Activated CD4-positive, alpha-beta memory T cell treated with anti-CD3 and anti-CD28 coated beads for 36 hours (primary cell): ENCODE measurements at regions not wholly inside any gene's neighbourhood (a gene's known extent, or its start where the extent isn't known, plus 50 kb on each side); places are given as distances from the start of the nearest gene placed in this dataset.

Source experiments
- CTCF ChIA-PET: fragments of 350-600 bp; sonication (Branson Sonifier 250); formaldehyde crosslinking; loops from one replicate; lab custom pipeline; 2021; ENCODE audit warnings: antibody characterized with exemption, inconsistent platforms; lab: Charles Lee
- POLR2A ChIA-PET: fragments of 350-600 bp; sonication (Branson Sonifier 250); formaldehyde crosslinking; loops from one replicate; lab custom pipeline; 2021; ENCODE audit warnings: antibody characterized with exemption; lab: Charles Lee
- DNase-seq: peaks from one replicate; pipeline ENCODE4 v3.0.0-alpha.2; 2020
- H3K27ac Mint-ChIP-seq: one replicate; pipeline ENCODE4 v1.8.0; 2021; ENCODE audit warnings: mixed read lengths
- H3K27me3 Mint-ChIP-seq: one replicate; pipeline ENCODE4 v1.8.0; 2021; ENCODE audit warnings: mixed read lengths
- H3K36me3 Mint-ChIP-seq: one replicate; pipeline ENCODE4 v1.8.0; 2021; ENCODE audit warnings: mixed read lengths
- H3K4me1 Mint-ChIP-seq: one replicate; pipeline ENCODE4 v1.8.0; 2021; ENCODE audit warnings: low read depth, mixed read lengths
- H3K4me3 Mint-ChIP-seq: one replicate; pipeline ENCODE4 v1.8.0; 2021; ENCODE audit warnings: mild to moderate bottlenecking, mixed read lengths
- H3K9me3 Mint-ChIP-seq: one replicate; pipeline ENCODE4 v1.8.0; 2021; ENCODE audit warnings: mixed read lengths
- intact Hi-C: fragments of 100-400 bp; cut with micrococcal nuclease; formaldehyde crosslinking; loops from one replicate; pipeline ENCODE4 v1.15.1; 2023

DNA sequence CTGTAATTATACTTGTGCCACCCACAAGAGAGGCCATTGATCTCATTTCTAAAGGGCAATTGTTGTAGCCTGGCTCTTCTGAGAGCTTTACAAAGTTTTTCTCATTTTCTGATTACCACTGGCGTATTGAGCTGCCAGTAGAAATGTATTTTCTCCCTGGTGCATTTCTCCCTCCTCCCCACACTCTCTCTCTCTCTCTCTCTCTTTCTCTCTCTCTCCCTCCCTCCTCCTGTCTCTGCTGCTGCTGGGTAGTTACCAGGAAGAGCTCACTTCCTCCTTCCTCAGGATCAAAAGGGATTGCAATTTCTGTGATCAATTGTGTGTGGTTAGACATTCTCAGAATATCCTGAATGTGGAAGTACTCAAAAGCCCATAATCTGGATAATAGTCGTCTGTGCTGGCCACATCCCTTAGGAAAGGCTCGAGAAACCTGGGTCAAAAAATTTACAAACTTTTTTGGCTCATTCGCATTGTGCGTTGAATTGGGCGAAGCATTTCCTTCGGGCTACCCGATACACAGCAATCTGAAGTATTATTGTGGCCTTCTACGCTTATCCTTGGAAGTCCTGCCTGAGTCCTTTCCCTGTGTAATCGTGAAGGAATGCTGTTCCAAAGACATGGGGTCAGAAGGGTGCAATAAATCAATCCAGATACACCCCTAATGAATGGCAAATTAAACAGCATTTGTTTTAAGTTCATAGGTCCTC is 254.8 kb downstream of the MSRB3 start:
- H3K9me3 Mint-ChIP-seq: peaks cover 4% of the 10 kb centered on the region
- no peak overlapping the region for H3K4me3 Mint-ChIP-seq
- intact Hi-C loops: no loop called here
- no peaks in the 10 kb centered on the region for H3K4me1 Mint-ChIP-seq
- POLR2A ChIA-PET: no interaction called here
- H3K27ac Mint-ChIP-seq: no peak overlapping the region
- no peak for DNase-seq
- CTCF ChIA-PET: no interaction called here
- no peaks in the 10 kb centered on the region for H3K27me3 Mint-ChIP-seq
- peaks cover 1% of the 10 kb centered on the region for H3K36me3 Mint-ChIP-seq

DNA sequence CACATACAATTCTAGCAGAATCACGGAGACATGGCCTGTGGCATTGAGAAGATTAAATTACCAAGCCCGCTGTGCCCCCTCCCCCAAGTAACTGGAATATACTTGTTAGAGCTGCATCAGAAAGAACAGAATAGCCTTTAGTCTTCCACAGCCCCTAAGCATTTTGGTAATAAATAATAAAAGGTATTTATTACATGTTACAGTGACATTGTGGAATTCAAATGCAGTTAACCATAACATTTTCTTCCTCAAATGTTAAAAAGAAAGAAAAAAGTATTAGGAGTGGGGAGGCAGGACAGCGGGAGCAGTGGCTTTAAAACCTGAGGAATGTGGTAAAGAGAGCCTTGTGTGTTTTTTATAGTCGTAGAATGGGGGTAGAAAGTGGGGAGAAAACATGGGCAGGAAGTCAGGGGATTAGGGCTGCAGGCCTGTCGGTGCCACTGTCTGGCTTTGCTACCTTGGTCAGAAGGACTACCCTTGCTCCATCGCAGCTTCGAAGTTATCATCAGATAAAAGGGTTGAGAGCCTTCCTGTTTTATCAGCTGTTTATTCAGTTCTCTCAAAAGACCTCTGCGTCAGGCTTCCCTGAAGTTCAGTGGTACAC is 255.9 kb downstream of the MSRB3 start:
- H3K27ac Mint-ChIP-seq: no peak overlapping the region
- no peaks in the 10 kb centered on the region for H3K4me1 Mint-ChIP-seq
- H3K27me3 Mint-ChIP-seq: no peaks in the 10 kb centered on the region
- no peak overlapping the region for H3K4me3 Mint-ChIP-seq
- ChIA-PET POLR2A (no interaction called here), CTCF (no interaction called here)
- H3K9me3 Mint-ChIP-seq: peaks cover 12% of the 10 kb centered on the region
- no peak for DNase-seq
- intact Hi-C loops: no loop called here
- H3K36me3 Mint-ChIP-seq: peaks cover 1% of the 10 kb centered on the region

DNA sequence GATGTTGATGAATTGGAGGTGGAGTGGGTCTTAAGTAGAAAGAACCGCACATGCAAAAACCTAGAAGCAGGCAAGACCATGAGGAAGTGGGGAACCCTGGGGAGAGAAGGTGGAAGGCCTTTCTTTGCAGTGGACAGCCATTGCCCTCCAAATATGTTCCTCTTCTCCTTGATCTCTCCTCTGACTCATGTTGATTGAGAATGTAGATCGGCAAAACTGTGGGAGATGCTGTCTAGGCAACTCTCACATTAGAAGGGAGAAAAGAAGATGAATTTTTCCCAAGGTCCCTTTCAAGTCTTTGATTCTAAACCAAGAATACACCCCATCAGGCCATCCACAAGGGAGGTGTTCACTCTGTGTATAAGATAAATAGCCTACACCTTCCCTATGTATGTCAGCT is 257.5 kb downstream of the MSRB3 start:
- Mint-ChIP-seq H3K9me3 (peaks cover 22% of the 10 kb centered on the region), H3K27me3 (no peaks in the 10 kb centered on the region), H3K4me3 (no peak overlapping the region), H3K27ac (no peak overlapping the region), H3K4me1 (no peaks in the 10 kb centered on the region), H3K36me3 (peaks cover 1% of the 10 kb centered on the region)
- intact Hi-C loops: no loop called here
- DNase-seq: no peak
- POLR2A ChIA-PET: no interaction called here
- CTCF ChIA-PET: no interaction called here

DNA sequence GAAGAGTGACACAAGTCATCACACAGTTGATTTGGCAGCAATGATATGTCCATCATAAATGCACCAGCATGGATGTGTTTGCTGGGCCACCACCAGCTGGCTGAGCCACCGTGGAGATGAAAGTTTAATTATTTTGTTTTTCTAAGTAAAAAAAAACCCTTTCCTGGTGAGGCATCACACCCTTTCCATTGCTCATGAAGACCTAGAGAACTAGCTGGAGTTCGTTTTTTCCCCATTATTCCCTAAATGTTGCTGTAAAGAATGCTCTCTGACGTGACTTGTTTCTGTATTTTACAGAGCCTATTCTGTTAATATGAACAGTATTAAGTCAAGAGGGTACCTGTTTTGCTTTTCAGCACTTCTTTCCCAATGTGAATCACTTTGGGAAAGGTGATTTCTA is 257.9 kb downstream of the MSRB3 start:
- peaks cover 1% of the 10 kb centered on the region for H3K36me3 Mint-ChIP-seq
- no peaks in the 10 kb centered on the region for H3K4me1 Mint-ChIP-seq
- peaks cover 26% of the 10 kb centered on the region for H3K9me3 Mint-ChIP-seq
- no peak overlapping the region for H3K27ac Mint-ChIP-seq
- ChIA-PET POLR2A (no interaction called here), CTCF (no interaction called here)
- intact Hi-C loops: no loop called here
- H3K4me3 Mint-ChIP-seq: no peak overlapping the region
- DNase-seq: no peak
- no peaks in the 10 kb centered on the region for H3K27me3 Mint-ChIP-seq

DNA sequence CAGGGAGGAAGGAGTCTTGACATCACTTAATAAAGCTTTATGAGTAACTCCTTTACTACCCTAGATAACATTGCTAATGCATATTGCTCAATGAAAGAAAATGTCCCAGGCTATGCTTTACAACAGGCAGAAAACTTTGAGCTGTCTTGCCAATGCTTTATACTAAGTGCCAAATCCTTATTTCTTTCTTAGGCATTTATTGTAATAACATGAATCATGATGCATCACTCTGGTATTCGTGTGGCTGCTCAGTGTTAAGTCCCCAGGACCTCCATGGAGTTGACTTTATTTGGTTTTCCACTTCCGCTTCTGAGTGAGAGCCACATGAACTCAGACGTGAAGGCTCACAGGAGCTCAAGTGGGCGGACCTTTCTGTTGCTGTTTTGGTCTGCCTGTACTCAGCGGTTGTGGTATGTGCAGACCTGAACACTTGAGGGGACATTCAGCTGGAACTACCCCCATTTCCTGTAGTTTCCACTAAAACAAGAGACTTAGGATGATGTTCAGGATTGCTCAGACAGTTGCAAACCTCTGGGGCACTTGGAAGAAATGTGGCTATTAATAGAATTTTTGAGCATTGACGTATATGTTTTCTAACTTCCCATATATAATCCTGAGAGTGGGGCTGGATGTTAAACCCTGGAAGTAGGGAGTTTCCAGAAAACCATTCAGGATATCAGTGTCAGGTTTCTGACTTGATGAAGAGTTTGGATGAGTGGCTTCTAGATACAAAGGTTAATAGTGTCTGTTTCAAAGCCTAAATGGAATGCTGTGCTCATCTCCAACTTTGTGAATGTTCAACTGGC is 258.6 kb downstream of the MSRB3 start:
- peaks cover 1% of the 10 kb centered on the region for H3K36me3 Mint-ChIP-seq
- no peaks in the 10 kb centered on the region for H3K27me3 Mint-ChIP-seq
- ChIA-PET CTCF (no interaction called here), POLR2A (no interaction called here)
- no peak overlapping the region for H3K4me3 Mint-ChIP-seq
- DNase-seq: no peak
- H3K9me3 Mint-ChIP-seq: peaks cover 27% of the 10 kb centered on the region
- intact Hi-C loops: no loop called here
- no peaks in the 10 kb centered on the region for H3K4me1 Mint-ChIP-seq
- H3K27ac Mint-ChIP-seq: no peak overlapping the region

DNA sequence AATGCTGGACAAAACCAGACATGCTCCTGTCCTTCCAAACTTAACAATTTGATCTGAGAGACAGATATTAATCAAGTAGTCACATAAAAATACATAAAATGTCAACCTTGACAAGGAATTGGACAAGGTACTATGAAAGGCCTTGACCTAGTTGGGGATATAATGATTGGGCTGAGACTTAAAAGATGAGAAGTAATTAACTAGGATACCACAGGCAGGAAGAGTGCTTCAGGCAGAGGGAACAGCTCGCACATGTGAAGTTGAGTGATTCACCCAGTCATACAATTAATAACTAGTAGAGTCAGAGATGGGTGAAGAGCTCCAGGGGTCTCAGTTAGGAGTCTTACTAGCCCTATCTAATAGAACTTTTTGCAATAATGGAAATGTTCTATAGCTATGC is 259.5 kb downstream of the MSRB3 start:
- Mint-ChIP-seq H3K27ac (no peak overlapping the region), H3K4me3 (no peak overlapping the region), H3K27me3 (no peaks in the 10 kb centered on the region), H3K4me1 (no peaks in the 10 kb centered on the region), H3K36me3 (peaks cover 1% of the 10 kb centered on the region), H3K9me3 (peaks cover 27% of the 10 kb centered on the region)
- ChIA-PET POLR2A (no interaction called here), CTCF (interaction anchor here (1.0 kb wide), 1 partner anchor 19 kb away, joined by 3 read pairs; no protein-coding TSS in a partner anchor)
- no peak for DNase-seq
- intact Hi-C loops: no loop called here

DNA sequence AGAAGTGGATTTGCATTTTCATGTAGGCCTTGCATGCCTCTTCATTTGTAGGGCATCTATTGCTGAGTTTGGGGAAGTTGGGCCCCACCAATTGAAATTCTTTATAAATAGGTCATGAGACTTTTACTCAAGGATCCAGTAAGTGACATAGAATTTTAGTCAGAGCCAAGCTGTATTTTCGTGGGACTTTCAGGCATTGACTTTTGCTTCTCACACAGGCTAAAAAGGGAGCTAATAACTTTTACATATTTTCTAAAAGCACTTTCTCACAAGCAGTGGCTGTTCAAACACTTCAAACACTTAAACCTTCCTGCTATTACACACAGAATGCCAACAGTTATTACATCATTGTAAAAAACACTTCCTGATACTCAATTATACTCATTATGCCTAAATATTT is 260.5 kb downstream of the MSRB3 start:
- no peak overlapping the region for H3K27ac Mint-ChIP-seq
- no peaks in the 10 kb centered on the region for H3K4me1 Mint-ChIP-seq
- H3K9me3 Mint-ChIP-seq: peaks cover 27% of the 10 kb centered on the region
- no peak overlapping the region for H3K4me3 Mint-ChIP-seq
- POLR2A ChIA-PET: no interaction called here
- no peaks in the 10 kb centered on the region for H3K27me3 Mint-ChIP-seq
- intact Hi-C loops: no loop called here
- CTCF ChIA-PET: interaction anchor here (1.0 kb wide), 1 partner anchor 18 kb away, joined by 3 read pairs; no protein-coding TSS in a partner anchor
- peaks cover 1% of the 10 kb centered on the region for H3K36me3 Mint-ChIP-seq
- no peak for DNase-seq

DNA sequence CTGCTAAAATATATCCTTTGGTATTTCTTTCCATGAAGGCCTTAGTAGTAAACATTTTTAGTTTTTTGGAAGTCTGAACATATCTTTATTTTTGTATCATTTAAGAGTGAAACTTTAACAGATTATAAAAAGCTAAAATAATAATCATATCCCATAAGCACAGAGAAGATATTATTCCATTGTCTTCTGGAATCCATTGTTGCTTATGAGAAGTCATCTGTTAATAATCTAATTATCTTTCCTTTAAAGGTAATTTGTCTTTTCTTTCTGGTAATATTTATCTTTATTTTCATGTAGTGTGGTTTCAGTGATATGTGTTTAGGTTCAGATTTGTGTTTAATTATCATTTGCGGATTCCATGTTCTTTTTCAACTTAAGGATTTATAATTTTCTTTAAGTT is 261.7 kb downstream of the MSRB3 start:
- intact Hi-C loops: no loop called here
- CTCF ChIA-PET: no interaction called here

DNA sequence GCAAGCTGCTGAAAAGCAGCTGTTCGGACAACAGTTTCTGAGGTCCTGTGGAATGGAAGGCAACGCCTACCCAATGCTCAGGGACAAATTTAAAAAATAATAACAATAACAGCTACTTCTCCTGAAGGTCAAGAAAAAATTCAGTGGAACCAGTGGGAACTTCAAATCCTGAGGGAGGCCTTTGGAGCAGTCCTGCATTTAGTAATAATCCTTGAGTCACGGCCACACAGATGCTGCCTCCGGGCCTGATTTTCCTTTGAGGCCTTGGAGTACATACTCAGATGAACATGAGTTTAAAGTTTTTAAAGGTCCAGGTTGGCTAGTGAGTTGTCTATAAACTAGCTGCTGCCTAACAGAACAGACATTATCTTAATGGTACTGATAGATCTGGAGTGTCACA is 268.0 kb downstream of the MSRB3 start:
- no peaks in the 10 kb centered on the region for H3K36me3 Mint-ChIP-seq
- no peak overlapping the region for H3K4me3 Mint-ChIP-seq
- intact Hi-C loops: no loop called here
- no peaks in the 10 kb centered on the region for H3K4me1 Mint-ChIP-seq
- ChIA-PET POLR2A (no interaction called here), CTCF (interaction anchor here (2.2 kb wide), 1 partner anchor 10 kb away, joined by 10 read pairs; no protein-coding TSS in a partner anchor)
- peaks cover 2% of the 10 kb centered on the region for H3K27me3 Mint-ChIP-seq
- peaks cover 4% of the 10 kb centered on the region for H3K9me3 Mint-ChIP-seq
- no peak overlapping the region for H3K27ac Mint-ChIP-seq
- no peak for DNase-seq

More for the DNA sequence above, 261.7 kb downstream of the MSRB3 start:
- H3K27ac Mint-ChIP-seq: no peak overlapping the region
- peaks cover 1% of the 10 kb centered on the region for H3K36me3 Mint-ChIP-seq
- no peak overlapping the region for H3K4me3 Mint-ChIP-seq
- no peaks in the 10 kb centered on the region for H3K4me1 Mint-ChIP-seq
- POLR2A ChIA-PET: no interaction called here
- H3K9me3 Mint-ChIP-seq: peaks cover 27% of the 10 kb centered on the region
- no peaks in the 10 kb centered on the region for H3K27me3 Mint-ChIP-seq
- DNase-seq: no peak

DNA sequence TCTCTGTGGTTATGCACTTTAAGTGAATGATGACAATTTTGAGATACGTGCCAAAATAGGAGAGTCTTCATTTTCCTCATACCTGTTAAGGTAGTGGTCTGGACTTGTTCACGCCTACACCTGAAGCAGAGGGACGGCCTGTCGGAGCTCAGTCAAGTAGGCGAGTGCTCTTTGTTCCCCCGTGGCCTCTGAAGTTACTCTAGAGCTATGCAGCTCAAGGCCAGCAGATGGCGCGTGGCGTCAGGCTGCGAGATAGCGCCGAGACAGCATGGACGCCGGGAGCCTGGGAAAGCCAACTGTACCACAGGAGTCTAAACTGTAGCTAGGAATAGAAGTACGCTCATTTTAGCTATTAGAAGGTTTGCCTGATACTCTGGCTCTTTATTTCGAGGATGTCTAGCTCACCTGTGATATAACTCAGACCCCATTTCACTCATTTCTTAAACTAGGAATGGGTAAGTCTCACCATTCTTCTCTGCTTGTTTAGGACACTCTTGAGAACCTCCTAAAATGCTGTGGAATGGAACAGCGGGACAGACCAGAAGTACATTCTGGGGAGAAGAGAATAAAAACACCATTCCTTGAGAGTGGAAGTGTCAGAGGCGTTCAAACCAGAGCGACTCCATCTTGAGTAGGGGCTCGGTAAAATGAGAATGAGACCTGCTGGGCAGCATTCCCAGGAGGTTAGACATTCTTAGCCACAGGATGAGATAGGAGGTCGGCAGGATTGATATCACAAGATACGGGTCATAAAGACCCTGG is 267.4 kb upstream of the HMGA2 start:
- intact Hi-C loops: loop anchor here (1.0 to 5.0 kb wide), 6 partner anchors 128 to 666 kb away; no protein-coding TSS in a partner anchor
- ChIA-PET CTCF (interaction anchor here (0.6 to 1.4 kb wide), 13 partner anchors 10 to 556 kb away, joined by 3 to 15 read pairs (median 3); no protein-coding TSS in a partner anchor), POLR2A (no interaction called here)
- Mint-ChIP-seq H3K4me3 (no peak overlapping the region), H3K27ac (no peak overlapping the region), H3K27me3 (peaks cover 17% of the 10 kb centered on the region), H3K9me3 (no peaks in the 10 kb centered on the region), H3K4me1 (peaks cover 7% of the 10 kb centered on the region), H3K36me3 (no peaks in the 10 kb centered on the region)
- peak; percentile 71 for DNase-seq

DNA sequence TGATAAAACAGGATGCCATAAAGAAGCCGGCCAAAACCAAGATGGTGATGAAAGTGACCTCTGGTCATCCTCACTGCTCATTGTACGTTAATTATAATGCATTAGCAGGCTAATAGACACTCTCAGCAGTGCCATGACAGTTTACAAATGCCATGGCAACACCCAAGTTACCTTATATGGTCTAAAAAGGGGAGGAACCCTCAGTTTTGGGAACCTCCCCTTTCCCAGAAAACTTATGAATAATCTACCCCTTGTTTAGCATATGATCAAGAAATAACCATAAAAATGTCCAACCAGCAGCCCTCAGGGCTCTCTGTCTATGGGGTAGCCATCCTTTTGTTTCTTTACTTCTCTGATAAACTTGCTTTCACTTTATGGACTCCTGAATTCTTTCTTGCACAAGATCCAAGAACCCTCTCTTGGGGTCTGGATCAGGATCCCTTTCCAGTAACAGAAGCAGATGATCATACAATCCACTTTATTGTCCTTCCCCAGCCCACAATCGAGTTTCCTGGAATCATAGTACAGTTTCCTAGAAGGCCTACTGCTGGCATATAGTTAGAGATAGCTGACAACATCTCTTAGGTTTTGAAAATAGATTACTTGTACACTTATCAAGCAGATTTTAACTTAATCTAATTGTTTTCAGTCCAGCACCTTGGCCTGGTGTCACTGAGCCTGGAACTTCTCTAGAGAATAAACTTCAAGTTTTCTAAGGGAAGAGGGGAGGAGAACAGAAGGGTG is 266.7 kb upstream of the HMGA2 start:
- DNase-seq: no peak
- Mint-ChIP-seq H3K4me3 (no peak overlapping the region), H3K27me3 (peaks cover 21% of the 10 kb centered on the region), H3K36me3 (no peaks in the 10 kb centered on the region), H3K27ac (no peak overlapping the region), H3K4me1 (peaks cover 7% of the 10 kb centered on the region), H3K9me3 (no peaks in the 10 kb centered on the region)
- ChIA-PET CTCF (interaction anchor here (0.6 to 1.4 kb wide), 11 partner anchors 9 to 555 kb away, joined by 3 to 15 read pairs (median 4); no protein-coding TSS in a partner anchor), POLR2A (no interaction called here)
- intact Hi-C loops: loop anchor here (2.0 to 5.0 kb wide), 3 partner anchors 127 to 667 kb away; no protein-coding TSS in a partner anchor
